RWPE1 (cell line): ENCODE measurements at regions not wholly inside any gene's neighbourhood (a gene's known extent, or its start where the extent isn't known, plus 50 kb on each side); places are given as distances from the start of the nearest gene placed in this dataset.
"Not testable (repeated sequence)": the region's sequence is repeated elsewhere in the genome, so short reads cannot be mapped to it uniquely, and the experiment has no call there.

Experiments
- CTCF ChIA-PET: fragments of 350-600 bp; sonication (Branson Sonifier 250); formaldehyde crosslinking; extraction: SDS; loops from one replicate; lab custom pipeline; 2021; lab: Yijun Ruan, JAX
- POLR2A ChIA-PET: fragments of 400-600 bp; formaldehyde crosslinking; extraction: SDS; loops from one replicate; lab custom pipeline; 2020; ENCODE audit warnings: antibody characterized with exemption; ENCODE audit not compliant: low non-redundant PET; lab: Yijun Ruan, JAX
- DNase-seq: peaks from one replicate; pipeline ENCODE4 v3.0.0; 2012; ENCODE audit warnings: low spot score
- H3K27ac ChIP-seq: fragments of 450-650 bp; 2 replicates; pipeline ENCODE4 v1.5.1; 2017
- TF ChIP-seq, protein P1 (sequence below): fragments of 450-650 bp; conservative IDR thresholded peaks from 2 replicates; pipeline ENCODE4 v1.5.1; 2017; ENCODE audit warnings: low read depth, mild to moderate bottlenecking

GRCh38 chr13:103614761-103615160 is 548.5 kb upstream of the SLC10A2 start:
- DNase-seq = no peak
- no peak overlapping the region for H3K27ac ChIP-seq
- TF ChIP-seq, protein P1, sequence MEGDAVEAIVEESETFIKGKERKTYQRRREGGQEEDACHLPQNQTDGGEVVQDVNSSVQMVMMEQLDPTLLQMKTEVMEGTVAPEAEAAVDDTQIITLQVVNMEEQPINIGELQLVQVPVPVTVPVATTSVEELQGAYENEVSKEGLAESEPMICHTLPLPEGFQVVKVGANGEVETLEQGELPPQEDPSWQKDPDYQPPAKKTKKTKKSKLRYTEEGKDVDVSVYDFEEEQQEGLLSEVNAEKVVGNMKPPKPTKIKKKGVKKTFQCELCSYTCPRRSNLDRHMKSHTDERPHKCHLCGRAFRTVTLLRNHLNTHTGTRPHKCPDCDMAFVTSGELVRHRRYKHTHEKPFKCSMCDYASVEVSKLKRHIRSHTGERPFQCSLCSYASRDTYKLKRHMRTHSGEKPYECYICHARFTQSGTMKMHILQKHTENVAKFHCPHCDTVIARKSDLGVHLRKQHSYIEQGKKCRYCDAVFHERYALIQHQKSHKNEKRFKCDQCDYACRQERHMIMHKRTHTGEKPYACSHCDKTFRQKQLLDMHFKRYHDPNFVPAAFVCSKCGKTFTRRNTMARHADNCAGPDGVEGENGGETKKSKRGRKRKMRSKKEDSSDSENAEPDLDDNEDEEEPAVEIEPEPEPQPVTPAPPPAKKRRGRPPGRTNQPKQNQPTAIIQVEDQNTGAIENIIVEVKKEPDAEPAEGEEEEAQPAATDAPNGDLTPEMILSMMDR = no peak
- CTCF ChIA-PET = no interaction called here
- POLR2A ChIA-PET = no interaction called here

DNA sequence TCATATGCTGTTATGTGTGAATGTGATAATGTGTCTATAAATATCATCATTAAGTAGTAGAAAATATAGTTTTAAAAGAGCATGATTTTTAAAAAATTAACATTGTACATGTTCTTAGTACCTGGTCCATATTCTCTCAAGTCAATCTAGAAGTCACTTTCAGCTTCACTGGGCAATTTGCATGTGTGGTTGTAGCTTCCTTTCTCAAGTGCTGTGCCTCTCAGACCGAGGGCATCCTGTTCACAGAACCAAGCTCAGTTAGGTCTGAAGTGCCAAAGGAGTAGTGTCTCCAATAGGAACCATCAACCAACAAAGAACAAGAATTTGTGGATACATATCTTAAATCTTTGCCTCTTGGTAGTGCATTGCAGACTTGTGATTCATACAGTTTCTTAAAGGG is 541.8 kb upstream of the SLC10A2 start:
- ChIA-PET CTCF (no interaction called here), POLR2A (no interaction called here)
- TF ChIP-seq, protein P1 = no peak

DNA sequence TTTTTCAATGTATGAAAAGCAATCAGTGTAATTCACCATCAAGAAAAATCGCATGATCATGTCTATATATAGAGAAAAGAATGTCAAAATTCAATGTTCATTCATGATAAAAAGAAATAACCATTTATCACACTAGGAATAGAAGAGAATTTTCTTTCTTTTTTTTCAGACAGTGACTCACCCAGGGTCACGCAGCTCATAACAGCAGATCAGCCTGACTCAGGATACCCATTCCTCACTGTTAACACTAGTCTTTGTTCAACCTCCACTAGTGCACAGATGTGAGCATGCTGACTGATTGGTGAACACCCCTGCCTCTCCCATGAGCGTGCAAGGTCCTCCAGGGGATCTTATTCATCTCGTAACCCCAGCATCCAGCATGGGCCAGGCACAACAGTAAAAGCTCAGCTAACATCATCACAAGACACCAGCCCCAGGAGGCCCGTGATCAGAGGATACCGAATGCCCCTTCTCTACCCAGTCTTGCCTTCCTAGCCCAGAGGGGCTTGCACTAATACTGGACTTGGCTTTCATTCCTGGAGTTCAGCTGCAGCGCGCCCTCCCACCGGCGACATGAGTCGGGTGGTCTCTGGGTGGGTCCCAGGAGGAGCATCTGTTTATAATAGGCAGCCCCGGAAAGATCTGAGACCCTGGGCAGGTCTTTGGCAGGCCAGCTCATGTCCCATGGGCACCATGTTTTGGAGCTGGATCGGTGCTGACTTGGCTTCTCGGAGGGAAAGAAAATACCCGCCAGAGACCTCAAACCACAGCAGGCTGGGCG is 539.5 kb upstream of the SLC10A2 start:
- TF ChIP-seq, protein P1 = no peak
- ChIA-PET CTCF (no interaction called here), POLR2A (no interaction called here)
- H3K27ac ChIP-seq = no peak overlapping the region
- DNase-seq = no peak

More for the DNA sequence above, 541.8 kb upstream of the SLC10A2 start:
- no peak for DNase-seq
- H3K27ac ChIP-seq = no peak overlapping the region

GRCh38 chr13:103599870-103600269 is 533.7 kb upstream of the SLC10A2 start:
- POLR2A ChIA-PET, CTCF ChIA-PET, DNase-seq, H3K27ac ChIP-seq: not testable (repeated sequence)

- no peak overlapping the region for H3K27ac ChIP-seq
- ChIA-PET POLR2A (no interaction called here), CTCF (no interaction called here)
- TF ChIP-seq, protein P1 = no peak
- no peak for DNase-seq
Measured at GRCh38 chr13:103598671-103599070, 532.5 kb upstream of the SLC10A2 start.

GRCh38 chr13:103573446-103573845 is 507.2 kb upstream of the SLC10A2 start:
- ChIA-PET POLR2A (no interaction called here), CTCF (no interaction called here)

GRCh38 chr13:103568314-103568713 is 502.1 kb upstream of the SLC10A2 start:
- no peak for DNase-seq
- TF ChIP-seq, protein P1 = no peak
- no peak overlapping the region for H3K27ac ChIP-seq
- ChIA-PET CTCF (no interaction called here), POLR2A (no interaction called here)

More at GRCh38 chr13:103573446-103573845, 507.2 kb upstream of the SLC10A2 start:
- DNase-seq = no peak
- TF ChIP-seq, protein P1 = no peak
- H3K27ac ChIP-seq = no peak overlapping the region
